Esophagus muscularis mucosa (tissue), 4 donors: ENCODE measurements at regions not wholly inside any gene's neighbourhood (a gene's known extent, or its start where the extent isn't known, plus 50 kb on each side); places are given as distances from the start of the nearest gene placed in this dataset.

Experiments
- DNase-seq: peaks from one replicate; pipeline ENCODE4 v3.0.0-alpha.2; 2017; ENCODE audit errors: extremely low spot score
- H3K27ac ChIP-seq, 4 donors: fragments of 200-600 bp; sonication (generic); replicated peaks in 1 of 4; 1 replicate in 3 of 4; 2 replicates in 1 of 4; pipeline ENCODE4 v1.5.1; 2016 to 2019; ENCODE audit warnings: mild to moderate bottlenecking in 1 of 4
- H3K27me3 ChIP-seq, 4 donors: fragments of 200-600 bp; sonication (generic); one replicate each; pipeline versions ENCODE4 v1.5.1 to v1.6.0; 2016 to 2019
- H3K36me3 ChIP-seq, 4 donors: fragments of 200-600 bp; sonication (generic); one replicate each; pipeline ENCODE4 v1.5.1; 2016 to 2019
- H3K4me1 ChIP-seq, 4 donors: fragments of 200-600 bp; sonication (generic); one replicate each; pipeline ENCODE4 v1.5.1; 2016 to 2019
- H3K4me3 ChIP-seq, 4 donors: fragments of 200-600 bp; sonication (generic); 1 replicate in 2 of 4; 2 replicates in 2 of 4; pipeline ENCODE4 v1.5.1; 2016 to 2019; ENCODE audit warnings: mild to moderate bottlenecking in 4 of 4, moderate library complexity in 1 of 4
- H3K9me3 ChIP-seq, 4 donors: fragments of 200-600 bp; sonication (generic); 1 replicate in 3 of 4; 2 replicates in 1 of 4; pipeline ENCODE4 v1.5.1; 2016 to 2019
- EP300 ChIP-seq: sonication (generic); formaldehyde crosslinking; IDR thresholded peaks from one replicate; pipeline ENCODE4 v1.6.1; 2017; ENCODE audit warnings: antibody characterized with exemption
- POLR2A ChIP-seq: fragments of 450-650 bp; IDR thresholded peaks from one replicate; pipeline ENCODE4 v1.6.1; 2017; ENCODE audit warnings: antibody characterized with exemption, moderate library complexity, mild to moderate bottlenecking, low read depth
- POLR2AphosphoS5 ChIP-seq, 2 donors: sonication (generic); formaldehyde crosslinking; IDR thresholded peaks; one replicate each; pipeline ENCODE4 v1.6.1; 2017; ENCODE audit warnings: antibody characterized with exemption in 2 of 2
- WGBS: methylation state at CpG from one replicate; pipeline ENCODE4 v1.1.5; 2018; 5-methylcytosine and 5-hydroxymethylcytosine counted together
- intact Hi-C: fragments of 100-400 bp; cut with DNase I; formaldehyde crosslinking; loops from one replicate; pipeline ENCODE4 v1.15.1; 2023
- TF ChIP-seq, protein P1 (sequence below), 3 experiments: fragments of 200-600 bp in 2 of 3; fragments of 450-650 bp in 1 of 3; sonication (generic) in 2 of 3; IDR thresholded peaks; one replicate each; pipeline ENCODE4 v1.5.1; 2017 to 2019; ENCODE audit warnings: antibody characterized with exemption in 3 of 3, mild to moderate bottlenecking in 2 of 3, moderate library complexity in 1 of 3

GRCh38 chr3:181493423-181493822 lies 218.3 kb upstream of the SOX2 start:
- Histone ChIP-seq H3K27me3 (no peaks in the 10 kb centered on the region), H3K4me1 (no peaks in the 10 kb centered on the region), H3K4me3 (no peak overlapping the region), H3K9me3 (no peaks in the 10 kb centered on the region), H3K36me3 (no peaks in the 10 kb centered on the region), H3K27ac (no peak overlapping the region)
- intact Hi-C loops = no loop called here
- WGBS = 73% methylated on average over 3 of the region's 3 CpGs
- no peak for TF ChIP-seq POLR2AphosphoS5 (IDR thresholded peaks at IDR 0.05)
- TF ChIP-seq, protein P1, sequence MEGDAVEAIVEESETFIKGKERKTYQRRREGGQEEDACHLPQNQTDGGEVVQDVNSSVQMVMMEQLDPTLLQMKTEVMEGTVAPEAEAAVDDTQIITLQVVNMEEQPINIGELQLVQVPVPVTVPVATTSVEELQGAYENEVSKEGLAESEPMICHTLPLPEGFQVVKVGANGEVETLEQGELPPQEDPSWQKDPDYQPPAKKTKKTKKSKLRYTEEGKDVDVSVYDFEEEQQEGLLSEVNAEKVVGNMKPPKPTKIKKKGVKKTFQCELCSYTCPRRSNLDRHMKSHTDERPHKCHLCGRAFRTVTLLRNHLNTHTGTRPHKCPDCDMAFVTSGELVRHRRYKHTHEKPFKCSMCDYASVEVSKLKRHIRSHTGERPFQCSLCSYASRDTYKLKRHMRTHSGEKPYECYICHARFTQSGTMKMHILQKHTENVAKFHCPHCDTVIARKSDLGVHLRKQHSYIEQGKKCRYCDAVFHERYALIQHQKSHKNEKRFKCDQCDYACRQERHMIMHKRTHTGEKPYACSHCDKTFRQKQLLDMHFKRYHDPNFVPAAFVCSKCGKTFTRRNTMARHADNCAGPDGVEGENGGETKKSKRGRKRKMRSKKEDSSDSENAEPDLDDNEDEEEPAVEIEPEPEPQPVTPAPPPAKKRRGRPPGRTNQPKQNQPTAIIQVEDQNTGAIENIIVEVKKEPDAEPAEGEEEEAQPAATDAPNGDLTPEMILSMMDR (IDR thresholded peaks at IDR 0.05) = no peak
- TF ChIP-seq EP300 = no peak
- no peak for TF ChIP-seq POLR2A
- DNase-seq = no peak

DNA sequence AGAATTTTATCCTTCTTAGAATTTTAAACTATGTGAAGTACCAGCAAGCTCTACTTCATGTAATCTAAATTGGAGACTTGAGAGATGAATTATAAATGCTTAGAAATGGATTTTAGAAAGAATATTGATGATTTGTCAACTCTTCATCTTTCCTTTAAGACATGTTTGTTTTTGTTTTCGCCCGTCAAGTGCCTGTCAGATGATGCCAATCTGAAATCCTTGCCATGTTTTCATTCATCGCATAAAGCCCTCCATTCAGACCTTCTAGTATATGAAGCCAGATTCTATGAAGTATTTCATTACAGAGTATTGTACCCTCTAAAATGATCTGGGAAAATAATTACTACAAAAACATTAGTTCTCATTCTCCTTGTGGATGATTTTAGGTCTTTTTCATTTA lies 223.2 kb upstream of the SOX2 start:
- Histone ChIP-seq H3K27ac (no peak overlapping the region), H3K9me3 (no peaks in the 10 kb centered on the region), H3K4me1 (peaks cover 0 to 10% (median 7%) of the 10 kb centered on the region in 4 donors), H3K36me3 (no peaks in the 10 kb centered on the region), H3K4me3 (no peak overlapping the region), H3K27me3 (no peaks in the 10 kb centered on the region)
- WGBS = 94% methylated on average over 3 of the region's 3 CpGs
- TF ChIP-seq, protein P1 (IDR thresholded peaks at IDR 0.05) = no peak
- TF ChIP-seq POLR2A (no peak), EP300 (no peak), POLR2AphosphoS5 (IDR thresholded peaks at IDR 0.05) (no peak)
- no peak for DNase-seq
- intact Hi-C loops = no loop called here

- WGBS = 68% methylated on average over 5 of the region's 5 CpGs
- no peaks in the 10 kb centered on the region for H3K27me3 ChIP-seq
- TF ChIP-seq EP300 (no peak), POLR2AphosphoS5 (IDR thresholded peaks at IDR 0.05) (no peak), POLR2A (no peak)
- TF ChIP-seq, protein P1 (IDR thresholded peaks at IDR 0.05) = no peak
Observed at GRCh38 chr3:181487236-181487978, 224.3 kb upstream of the SOX2 start.

GRCh38 chr3:181486141-181486885 lies 225.4 kb upstream of the SOX2 start:
- Histone ChIP-seq H3K4me3 (no peak overlapping the region), H3K4me1 (peaks cover 0 to 10% (median 7%) of the 10 kb centered on the region in 4 donors), H3K36me3 (no peaks in the 10 kb centered on the region), H3K27me3 (no peaks in the 10 kb centered on the region), H3K27ac (no peak overlapping the region), H3K9me3 (no peaks in the 10 kb centered on the region)
- DNase-seq = no peak
- intact Hi-C loops = no loop called here
- TF ChIP-seq EP300 (no peak), POLR2AphosphoS5 (IDR thresholded peaks at IDR 0.05) (no peak), POLR2A (no peak)
- TF ChIP-seq, protein P1 (IDR thresholded peaks at IDR 0.05) = no peak
- WGBS = 16% methylated on average over 7 of the region's 7 CpGs

More at GRCh38 chr3:181487236-181487978, 224.3 kb upstream of the SOX2 start:
- H3K4me1 ChIP-seq = peaks cover 0 to 10% (median 7%) of the 10 kb centered on the region in 4 donors
- H3K9me3 ChIP-seq = no peaks in the 10 kb centered on the region
- DNase-seq = no peak
- no peak overlapping the region for H3K4me3 ChIP-seq
- no peak overlapping the region for H3K27ac ChIP-seq
- intact Hi-C loops = no loop called here
- no peaks in the 10 kb centered on the region for H3K36me3 ChIP-seq
